IPS-15b (cell line): ENCODE measurements at regions not wholly inside any gene's neighbourhood (a gene's known extent, or its start where the extent isn't known, plus 50 kb on each side); places are given as distances from the start of the nearest gene placed in this dataset.

Experiments used
- H3K27me3 ChIP-seq: one replicate; pipeline ENCODE4 v1.6.1; 2013; ENCODE audit warnings: low read length; ENCODE audit not compliant: control insufficient read depth, insufficient read depth
- H3K36me3 ChIP-seq: one replicate; pipeline ENCODE4 v1.6.1; 2013; ENCODE audit warnings: low read length; ENCODE audit not compliant: control insufficient read depth, insufficient read depth
- H3K4me1 ChIP-seq: one replicate; pipeline ENCODE4 v1.6.1; 2013; ENCODE audit warnings: mild to moderate bottlenecking, low read length; ENCODE audit not compliant: control insufficient read depth, insufficient read depth
- H3K4me3 ChIP-seq: one replicate; pipeline ENCODE4 v1.5.1; 2013; ENCODE audit warnings: low read depth, low read length
- H3K9ac ChIP-seq: one replicate; pipeline ENCODE4 v1.6.1; 2013; ENCODE audit warnings: low read depth, mild to moderate bottlenecking, low read length
- H3K9me3 ChIP-seq: one replicate; pipeline ENCODE4 v1.6.1; 2013; ENCODE audit warnings: mild to moderate bottlenecking, low read length; ENCODE audit not compliant: control insufficient read depth, insufficient read depth

DNA sequence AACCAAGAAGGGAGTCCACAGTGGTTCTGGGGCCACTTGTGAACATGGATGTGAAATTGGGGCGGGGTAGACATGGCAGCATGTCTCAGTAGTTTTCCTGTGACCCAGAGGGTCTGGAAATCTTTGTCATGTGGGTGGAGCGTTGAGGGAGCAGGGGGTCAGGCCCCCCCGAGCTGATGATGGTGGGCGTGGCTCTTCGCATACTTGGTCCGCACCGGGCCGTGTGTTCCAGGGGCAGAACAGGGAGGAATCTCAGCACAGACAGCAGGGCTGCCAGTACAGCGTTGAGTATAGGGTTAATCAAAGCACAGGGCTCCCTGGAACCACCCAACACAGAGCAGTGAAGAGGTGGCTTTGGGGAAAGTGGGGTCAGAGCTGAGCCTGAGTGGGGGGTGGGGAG lies 267.5 kb downstream of the SEC14L1 start:
- no peak overlapping the region for H3K9ac ChIP-seq
- H3K4me1 ChIP-seq, result peaks cover 7% of the 10 kb centered on the region
- H3K9me3 ChIP-seq, result no peaks in the 10 kb centered on the region
- H3K36me3 ChIP-seq, result peaks cover 14% of the 10 kb centered on the region
- H3K4me3 ChIP-seq, result no peak overlapping the region
- H3K27me3 ChIP-seq, result no peaks in the 10 kb centered on the region

DNA sequence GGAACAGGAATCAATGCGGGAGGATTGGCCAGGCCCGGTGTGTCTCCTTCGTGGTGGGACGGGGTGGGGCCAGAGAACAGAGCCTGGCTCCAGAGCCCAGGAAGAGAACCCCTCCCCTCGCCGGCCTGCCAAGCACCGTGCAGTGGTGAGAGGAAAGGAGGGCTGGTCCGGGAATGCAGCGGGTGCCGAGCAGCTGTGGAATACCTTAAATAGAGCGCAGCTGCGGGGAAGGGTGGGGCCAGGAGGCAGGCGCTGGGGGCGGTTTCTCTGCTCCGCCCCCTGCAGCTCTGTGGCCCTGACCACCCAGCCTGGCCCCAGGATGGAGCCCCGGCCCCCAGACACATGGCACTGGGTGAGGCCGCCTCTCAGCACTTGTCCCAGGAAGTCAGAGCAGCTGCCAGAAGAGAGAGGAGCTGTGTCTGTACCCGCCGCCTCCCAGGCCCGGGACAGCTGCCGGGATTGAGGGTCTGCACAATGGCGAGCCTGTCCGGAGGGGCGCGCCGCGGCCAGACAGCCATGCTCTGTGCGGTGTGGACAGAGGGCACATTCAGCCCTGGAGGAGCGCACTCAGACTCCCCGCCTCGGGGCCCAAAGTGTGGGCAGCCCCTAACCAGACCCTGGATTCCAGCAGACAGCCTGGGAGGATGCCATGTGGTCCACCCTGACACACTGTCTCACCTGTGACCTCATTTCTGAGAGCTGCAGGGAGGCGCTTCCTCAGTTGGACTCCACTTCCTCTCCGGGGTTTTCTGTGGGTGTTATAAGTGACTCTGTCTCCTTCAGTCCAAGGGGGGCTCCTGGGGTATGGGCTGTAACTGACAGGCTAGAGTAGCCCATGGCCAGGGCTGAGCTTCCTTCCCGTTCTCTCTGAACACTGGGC lies 268.8 kb downstream of the SEC14L1 start:
- H3K4me3 ChIP-seq, result no peak overlapping the region
- H3K27me3 ChIP-seq, result no peaks in the 10 kb centered on the region
- peaks cover 11% of the 10 kb centered on the region for H3K36me3 ChIP-seq
- H3K9ac ChIP-seq, result peak overlapping the region; percentile 47
- no peaks in the 10 kb centered on the region for H3K9me3 ChIP-seq
- H3K4me1 ChIP-seq, result peaks cover 7% of the 10 kb centered on the region

DNA sequence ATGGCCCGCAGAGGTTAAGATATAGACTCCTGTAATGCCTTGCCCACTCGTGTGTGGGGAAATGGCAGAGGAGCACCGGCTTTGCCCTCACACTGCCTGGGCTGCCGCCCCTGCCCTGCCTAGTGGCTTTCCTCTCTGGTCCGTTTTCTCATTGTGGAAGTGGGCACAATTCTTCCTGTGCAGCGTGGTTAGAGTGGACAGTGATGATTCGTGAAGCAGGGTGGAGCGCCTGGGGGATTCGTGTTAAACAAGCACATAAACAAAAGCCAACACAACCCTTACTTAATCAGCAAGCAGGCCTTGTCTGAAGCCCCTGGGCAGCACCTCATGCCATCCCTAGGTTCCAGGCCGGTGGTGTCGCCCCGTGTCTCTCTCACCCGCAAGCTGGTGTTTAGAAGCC lies 269.7 kb downstream of the SEC14L1 start:
- Histone ChIP-seq H3K36me3 (peaks cover 11% of the 10 kb centered on the region), H3K4me1 (peaks cover 7% of the 10 kb centered on the region), H3K9me3 (no peaks in the 10 kb centered on the region), H3K27me3 (no peaks in the 10 kb centered on the region), H3K9ac (no peak overlapping the region), H3K4me3 (no peak overlapping the region)

DNA sequence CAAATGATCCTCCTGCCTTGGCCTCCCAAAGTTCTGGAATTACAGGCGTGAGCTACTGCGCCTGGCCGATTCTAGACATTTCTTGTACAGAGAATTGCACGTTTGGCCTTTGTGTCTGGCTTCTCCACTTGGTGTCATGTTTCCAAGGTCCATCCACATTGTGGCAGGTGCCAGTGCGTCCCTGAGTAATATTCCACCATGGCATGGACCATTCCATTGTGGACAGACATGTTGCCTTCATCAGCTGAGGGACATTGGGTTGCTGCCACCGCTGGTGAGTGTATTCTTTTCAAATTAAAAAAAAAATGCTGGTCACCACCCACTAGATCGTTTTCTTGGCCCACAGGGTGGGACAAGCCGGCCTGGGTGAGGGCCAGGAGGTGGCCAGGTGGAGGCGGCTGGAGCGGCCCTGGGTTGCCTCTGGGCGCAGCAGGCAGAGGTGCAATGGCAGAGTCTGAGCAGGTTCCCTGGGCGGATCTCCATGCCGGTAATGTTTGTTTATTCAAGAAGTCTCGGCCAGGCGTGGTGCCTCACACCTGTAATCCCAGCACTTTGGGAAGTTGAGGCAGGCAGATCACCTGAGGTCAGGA lies 274.1 kb downstream of the SEC14L1 start:
- no peaks in the 10 kb centered on the region for H3K9me3 ChIP-seq
- H3K27me3 ChIP-seq, result no peaks in the 10 kb centered on the region
- H3K4me1 ChIP-seq, result peaks cover 6% of the 10 kb centered on the region
- H3K36me3 ChIP-seq, result peaks cover 9% of the 10 kb centered on the region
- H3K4me3 ChIP-seq, result no peak overlapping the region
- H3K9ac ChIP-seq, result no peak overlapping the region

DNA sequence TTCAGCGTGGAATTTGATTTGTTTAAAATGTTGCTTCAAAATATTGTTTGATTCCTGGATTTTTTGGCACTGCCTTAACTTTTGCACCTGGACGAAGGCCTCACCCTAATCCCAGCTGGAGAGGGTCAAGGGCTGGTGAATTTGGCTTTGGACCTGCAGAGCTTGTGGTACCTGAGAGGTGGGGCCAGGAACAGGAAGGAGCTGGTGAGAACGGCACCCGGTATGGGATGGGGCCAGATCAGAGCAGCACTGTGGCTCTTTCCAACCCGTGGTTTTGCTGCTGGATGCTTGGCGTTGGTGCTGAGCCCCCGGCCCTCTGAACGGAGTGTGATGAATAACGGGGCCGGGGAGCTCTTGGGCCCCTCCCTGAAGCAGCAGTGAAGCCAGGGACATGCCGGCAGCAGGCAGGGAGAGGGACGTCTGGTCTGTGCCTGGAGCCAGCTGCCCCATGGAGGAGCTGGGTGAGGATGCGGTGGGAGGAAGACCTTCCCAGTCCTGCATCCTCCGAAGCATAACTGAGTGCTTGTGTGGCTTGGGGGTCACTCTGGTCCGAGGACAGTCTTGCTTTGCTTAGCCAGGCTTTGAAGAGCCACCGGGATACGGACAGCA lies 275.4 kb downstream of the SEC14L1 start:
- no peak overlapping the region for H3K4me3 ChIP-seq
- H3K36me3 ChIP-seq, result no peaks in the 10 kb centered on the region
- H3K4me1 ChIP-seq, result peaks cover 16% of the 10 kb centered on the region
- no peaks in the 10 kb centered on the region for H3K27me3 ChIP-seq
- no peak overlapping the region for H3K9ac ChIP-seq
- no peaks in the 10 kb centered on the region for H3K9me3 ChIP-seq

DNA sequence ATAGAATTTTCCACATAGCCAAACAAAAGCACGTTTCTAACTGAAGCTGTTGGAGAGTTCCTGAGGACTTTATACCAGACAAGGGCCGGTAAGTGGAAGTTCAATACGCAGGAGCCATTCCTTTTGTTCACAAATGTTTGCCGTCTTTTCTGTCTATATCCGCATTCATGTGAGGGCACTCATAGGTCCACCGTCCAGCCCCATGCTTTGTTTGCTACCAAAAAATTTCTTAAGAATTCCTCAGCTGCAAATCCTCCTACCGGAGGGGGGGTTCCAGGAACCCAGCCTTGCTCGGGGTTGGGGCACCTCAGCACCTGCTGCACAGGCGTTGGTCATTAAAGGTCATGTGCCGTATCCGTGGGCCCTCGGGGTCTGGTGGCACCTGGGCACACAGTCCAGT lies 276.8 kb downstream of the SEC14L1 start:
- H3K27me3 ChIP-seq, result no peaks in the 10 kb centered on the region
- peak overlapping the region; percentile 24 for H3K9ac ChIP-seq

DNA sequence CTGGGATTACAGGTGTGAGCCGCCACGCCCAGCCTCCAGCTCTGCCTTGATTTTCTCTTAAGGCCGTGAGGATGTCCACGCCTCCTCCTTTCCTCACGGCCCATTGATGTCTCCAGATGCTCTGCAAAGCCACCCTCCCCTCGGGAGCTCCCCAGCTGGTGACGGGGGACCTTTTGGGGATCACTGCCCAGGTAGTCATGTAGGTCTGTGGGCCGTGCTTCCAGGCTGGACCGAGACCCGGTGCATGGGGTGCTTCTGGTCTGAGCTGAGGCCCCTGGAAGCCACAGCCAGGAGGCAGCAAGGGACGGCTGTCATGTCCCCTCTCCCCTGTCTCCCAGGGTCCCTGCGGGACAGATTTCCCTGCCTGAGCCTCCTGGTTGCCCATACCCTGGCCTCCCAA lies 277.8 kb downstream of the SEC14L1 start:
- peak overlapping the region; percentile 12 for H3K9ac ChIP-seq
- no peaks in the 10 kb centered on the region for H3K36me3 ChIP-seq
- no peak overlapping the region for H3K4me3 ChIP-seq
- peaks cover 21% of the 10 kb centered on the region for H3K4me1 ChIP-seq
- no peaks in the 10 kb centered on the region for H3K27me3 ChIP-seq
- H3K9me3 ChIP-seq, result no peaks in the 10 kb centered on the region

More for the DNA sequence above, 276.8 kb downstream of the SEC14L1 start:
- Histone ChIP-seq H3K4me1 (peaks cover 21% of the 10 kb centered on the region), H3K36me3 (no peaks in the 10 kb centered on the region), H3K9me3 (no peaks in the 10 kb centered on the region), H3K4me3 (no peak overlapping the region)

DNA sequence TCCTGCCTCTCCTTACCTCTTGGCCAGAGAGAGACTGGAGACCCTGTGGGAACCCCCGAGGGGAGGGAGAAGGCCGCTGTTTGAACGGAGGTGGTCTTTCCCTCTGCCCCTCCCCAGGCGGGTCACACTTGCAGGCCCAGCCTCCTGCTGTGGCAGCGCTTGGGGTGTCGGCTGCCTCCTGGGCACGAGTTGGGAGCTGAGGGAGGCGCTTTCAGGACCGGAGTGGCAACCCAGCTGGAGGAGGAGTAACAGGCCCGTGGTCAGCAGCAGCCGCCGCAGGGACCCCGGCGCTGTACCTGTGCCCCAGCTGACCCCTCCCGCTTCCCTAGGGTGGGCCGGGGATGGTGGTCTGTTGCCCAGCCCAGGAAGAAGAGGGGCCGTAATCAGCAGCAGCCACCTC lies 278.3 kb downstream of the SEC14L1 start:
- H3K9me3 ChIP-seq, result no peaks in the 10 kb centered on the region
- peak overlapping the region; percentile 12 for H3K9ac ChIP-seq
- H3K36me3 ChIP-seq, result no peaks in the 10 kb centered on the region
- H3K4me3 ChIP-seq, result no peak overlapping the region
- peaks cover 21% of the 10 kb centered on the region for H3K4me1 ChIP-seq
- H3K27me3 ChIP-seq, result no peaks in the 10 kb centered on the region

DNA sequence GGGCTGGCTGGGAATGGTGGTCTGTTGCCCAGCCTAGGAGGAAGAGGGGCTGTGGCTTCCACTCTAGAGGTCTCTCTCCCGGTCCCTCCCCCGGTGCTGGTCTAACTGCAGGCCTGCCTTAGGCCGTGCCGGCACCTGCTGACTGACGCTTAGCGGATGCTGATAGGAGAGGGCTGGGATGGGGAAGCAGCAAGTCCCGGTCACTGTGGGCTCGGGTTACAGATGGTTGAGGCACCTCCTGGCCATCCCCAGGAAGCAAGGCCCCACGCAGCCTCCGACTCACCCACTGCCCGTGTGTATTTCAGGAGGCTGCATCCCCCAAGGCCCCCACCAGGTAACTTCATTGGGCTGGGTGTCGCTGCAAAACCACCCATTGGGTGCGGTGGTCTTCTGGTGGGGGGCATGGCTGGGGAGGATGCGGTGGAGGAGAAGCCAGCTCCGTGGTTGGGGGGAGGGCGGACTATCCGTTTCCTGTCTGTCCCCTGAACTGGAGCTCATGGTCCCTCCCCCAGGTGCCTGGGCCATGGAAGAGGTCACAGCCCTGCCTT lies 278.9 kb downstream of the SEC14L1 start:
- H3K36me3 ChIP-seq, result no peaks in the 10 kb centered on the region
- no peaks in the 10 kb centered on the region for H3K27me3 ChIP-seq
- H3K4me1 ChIP-seq, result peaks cover 21% of the 10 kb centered on the region
- H3K4me3 ChIP-seq, result no peak overlapping the region
- no peaks in the 10 kb centered on the region for H3K9me3 ChIP-seq
- H3K9ac ChIP-seq, result peak overlapping the region; percentile 37

DNA sequence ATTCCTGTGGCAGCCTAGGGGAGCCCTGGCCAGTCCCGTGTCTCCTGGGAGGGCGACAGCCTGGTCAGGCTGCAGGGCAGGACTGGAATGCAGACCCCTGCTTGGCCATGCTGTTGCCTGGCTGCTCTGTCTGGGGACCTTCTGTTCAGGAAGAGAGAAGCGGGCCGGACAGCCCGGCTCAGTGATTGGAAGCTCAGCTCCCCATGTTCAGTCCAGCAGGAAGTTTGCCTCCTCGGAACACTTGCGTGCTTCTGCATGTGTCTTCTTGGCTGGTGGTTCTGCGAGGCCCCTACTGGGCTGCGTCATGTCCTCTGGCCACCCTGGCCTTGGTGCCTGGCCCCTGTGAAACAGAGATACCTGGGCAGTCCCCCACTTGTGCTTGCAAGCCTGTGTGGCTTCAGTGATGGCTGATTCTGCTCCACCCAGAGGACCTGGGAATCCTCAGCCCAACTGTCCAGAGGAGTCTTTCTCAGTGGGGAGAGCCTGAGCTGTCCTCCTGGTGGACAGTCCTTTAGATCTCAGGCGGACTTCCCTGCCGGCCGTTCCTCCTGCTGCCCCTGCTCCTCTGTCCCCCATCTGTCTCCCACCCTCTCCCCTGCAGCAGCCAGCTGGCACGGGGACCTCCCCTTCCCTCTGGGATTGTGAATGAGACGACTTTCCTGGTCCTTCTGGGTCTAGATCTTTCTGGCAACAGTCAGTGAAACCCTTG lies 279.5 kb downstream of the SEC14L1 start:
- no peaks in the 10 kb centered on the region for H3K9me3 ChIP-seq
- peaks cover 21% of the 10 kb centered on the region for H3K4me1 ChIP-seq
- peak overlapping the region; percentile 37 for H3K9ac ChIP-seq
- no peak overlapping the region for H3K4me3 ChIP-seq
- no peaks in the 10 kb centered on the region for H3K27me3 ChIP-seq
- H3K36me3 ChIP-seq, result no peaks in the 10 kb centered on the region

DNA sequence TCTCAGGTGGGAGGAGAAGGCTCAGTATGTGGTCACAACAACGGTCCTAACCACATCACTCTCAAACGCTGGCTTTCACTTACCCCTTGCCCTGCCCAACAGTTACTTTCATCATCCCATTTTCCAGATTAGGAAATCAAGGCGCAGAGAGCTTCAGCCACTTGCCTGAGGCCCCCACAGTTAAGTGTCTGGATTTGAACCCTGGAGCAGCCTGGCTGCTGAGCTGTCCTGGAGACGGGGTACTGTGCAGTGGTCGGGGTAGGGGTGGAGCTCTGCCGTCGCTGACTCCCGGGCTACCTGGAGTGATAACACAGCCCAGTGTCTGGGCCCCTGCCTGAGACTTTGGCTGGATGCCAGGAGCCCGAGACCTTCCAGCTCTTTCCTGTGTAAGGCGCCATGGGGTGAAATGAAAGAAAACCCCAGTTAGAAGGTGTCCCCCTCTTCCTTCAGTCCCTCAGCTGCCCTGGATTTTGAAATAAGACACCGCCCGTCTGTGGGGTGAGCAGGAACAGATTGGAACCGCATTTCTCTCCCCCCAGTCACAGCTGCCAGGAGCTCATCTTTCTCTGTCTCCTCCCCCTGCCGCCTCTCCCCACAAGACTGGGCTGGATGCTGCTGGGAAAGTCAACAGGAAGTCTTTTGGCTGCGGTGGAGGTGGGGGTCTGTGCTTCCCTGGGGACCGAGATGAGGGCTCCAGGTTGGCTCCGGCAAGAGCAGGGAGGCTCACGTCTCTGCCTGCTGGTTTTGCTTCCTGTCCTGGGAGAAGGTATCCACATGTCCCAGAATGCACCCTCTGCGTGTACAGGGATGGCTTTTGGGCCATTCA lies 280.2 kb downstream of the SEC14L1 start:
- no peaks in the 10 kb centered on the region for H3K27me3 ChIP-seq
- H3K9me3 ChIP-seq, result no peaks in the 10 kb centered on the region
- H3K4me3 ChIP-seq, result no peak overlapping the region
- no peaks in the 10 kb centered on the region for H3K36me3 ChIP-seq
- peak overlapping the region; percentile 1 for H3K9ac ChIP-seq
- H3K4me1 ChIP-seq, result peaks cover 21% of the 10 kb centered on the region
